Middle frontal gyrus (tissue), 1 donor: ENCODE measurements at regions not wholly inside any gene's neighbourhood (a gene's known extent, or its start where the extent isn't known, plus 50 kb on each side); places are given as distances from the start of the nearest gene placed in this dataset.
A peak's percentile ranks its signal among the peaks of the same experiment; 100 is the strongest.

Source experiments
- DNase-seq: peaks from one replicate; pipeline ENCODE4 v3.0.0-alpha.2; 2015; ENCODE audit warnings: low spot score; ENCODE audit errors: extremely low spot score

DNA sequence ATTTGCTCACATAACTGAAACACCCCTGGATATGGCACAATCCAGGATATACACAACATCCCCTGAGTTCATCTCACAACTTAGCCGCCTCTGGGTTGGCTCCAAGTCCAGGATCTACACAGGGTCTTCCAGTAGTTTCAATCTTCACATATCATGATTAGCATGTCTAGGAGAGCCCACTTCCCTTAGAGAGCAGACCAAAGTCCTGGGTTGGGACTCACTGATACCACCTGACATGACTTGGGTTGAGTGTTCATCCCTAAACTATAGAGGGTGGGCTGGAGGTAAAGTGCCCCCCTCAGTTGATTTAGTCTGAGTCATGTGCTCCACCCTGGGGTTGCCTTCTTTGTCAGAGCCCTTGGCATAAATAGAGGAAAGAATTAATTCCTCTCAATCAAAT, 493.6 kb upstream of the PPP2R3A start:
- DNase-seq, result no peak

DNA sequence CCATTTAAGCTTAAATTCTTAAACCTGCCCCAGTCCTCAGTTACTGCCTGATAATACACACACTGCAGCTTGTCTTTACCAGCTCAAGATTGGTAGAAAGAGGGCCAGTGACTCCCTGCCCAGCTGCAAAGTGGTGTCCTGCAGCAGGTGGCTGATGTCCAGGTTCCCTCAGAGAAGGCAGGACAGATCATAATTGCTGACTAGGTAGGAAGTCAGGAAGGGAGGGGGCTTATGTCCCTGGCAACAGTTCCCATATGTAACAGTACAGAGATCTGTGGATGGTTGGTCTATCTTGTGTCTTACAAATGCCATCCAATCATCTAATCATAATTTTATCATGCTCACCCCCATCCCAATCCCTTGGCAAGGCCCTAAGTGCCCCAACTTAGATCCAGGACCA, 492.1 kb upstream of the PPP2R3A start:
- no peak for DNase-seq

DNA sequence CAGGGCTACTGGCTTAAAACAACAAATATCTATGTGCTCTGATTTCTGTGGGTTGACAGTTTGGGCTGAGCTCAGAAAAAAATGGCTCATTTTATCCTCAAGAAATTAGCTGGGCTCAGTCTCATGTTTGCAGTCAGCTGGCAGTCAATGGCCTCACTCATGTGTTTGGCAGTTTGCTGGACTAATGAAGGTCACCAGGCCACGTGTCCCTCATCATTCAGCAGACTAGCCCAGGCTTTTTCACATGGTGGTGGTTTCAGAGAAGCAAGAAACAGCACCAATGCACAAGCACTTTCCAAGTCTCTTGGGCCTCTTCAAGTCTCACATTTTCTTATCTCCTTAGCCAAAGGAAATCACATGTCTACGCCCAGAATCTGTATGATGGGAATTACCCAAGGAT, 478.3 kb upstream of the PPP2R3A start:
- DNase-seq, result no peak

DNA sequence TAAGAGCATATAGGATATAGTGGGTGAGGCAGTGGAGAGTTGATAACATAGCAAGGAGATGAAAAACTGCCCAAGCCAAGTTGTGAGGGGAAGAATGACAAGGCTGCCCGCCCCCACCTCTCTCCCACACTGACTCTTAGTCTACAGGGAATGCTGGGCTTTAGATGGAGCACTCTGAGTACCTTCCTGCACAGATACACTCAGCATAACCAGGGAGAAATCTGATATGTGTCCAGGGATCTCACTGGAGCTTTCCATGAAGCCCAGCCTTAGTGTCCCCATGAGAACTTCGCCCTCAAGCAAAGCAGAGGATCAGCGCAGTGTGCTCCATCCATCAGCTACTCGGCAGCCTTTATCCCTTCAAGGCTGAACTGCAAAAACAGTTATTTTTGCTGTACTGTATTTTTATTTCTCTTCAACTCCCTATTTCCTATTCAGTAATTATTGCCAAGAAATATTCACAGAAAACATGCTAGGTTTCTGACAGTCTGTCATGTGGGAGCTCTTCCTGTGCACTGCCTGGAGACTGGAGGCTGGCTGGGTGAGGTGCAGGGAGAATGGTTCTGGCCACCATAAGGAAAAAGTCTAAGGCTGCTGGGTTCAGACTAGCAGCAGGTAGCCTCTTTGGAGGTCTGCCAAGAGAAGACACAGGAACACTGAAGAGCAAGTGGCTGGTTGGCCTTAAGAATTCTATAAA, 475.2 kb upstream of the PPP2R3A start:
- no peak for DNase-seq

DNA sequence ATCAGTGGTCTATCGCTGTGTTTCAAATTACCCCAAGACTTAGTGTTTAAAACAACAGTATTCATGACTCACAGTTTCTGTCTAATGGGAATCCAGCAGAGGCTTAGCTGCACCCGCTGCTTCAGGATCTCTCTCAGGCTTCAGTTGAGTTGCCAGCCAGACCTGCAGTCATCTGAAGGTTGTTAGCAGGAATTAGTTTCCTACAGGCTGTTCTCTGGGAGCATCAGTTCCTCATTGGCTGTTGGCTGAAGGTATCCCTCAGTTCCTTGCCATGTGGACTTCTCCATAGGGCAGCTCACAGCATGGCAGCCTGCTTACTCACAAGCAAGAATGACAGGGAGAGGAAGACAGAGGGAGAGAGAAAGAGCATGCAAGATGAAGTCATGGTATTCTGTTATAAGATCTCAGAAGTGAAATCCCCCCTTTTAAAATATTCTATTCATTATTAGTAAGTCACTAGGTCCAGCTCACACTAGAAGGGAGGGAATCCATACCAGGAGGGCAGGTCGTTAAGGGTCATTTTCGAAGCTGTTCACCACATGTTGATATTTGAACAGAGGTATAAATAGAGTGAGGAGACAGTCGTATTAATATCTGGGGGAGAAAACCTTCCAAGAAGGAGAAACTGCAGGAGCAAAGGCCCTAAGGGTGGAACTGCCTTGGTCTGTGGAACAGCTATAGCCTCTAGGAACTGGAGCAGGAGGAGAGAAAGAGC, 473.9 kb upstream of the PPP2R3A start:
- DNase-seq, result no peak

DNA sequence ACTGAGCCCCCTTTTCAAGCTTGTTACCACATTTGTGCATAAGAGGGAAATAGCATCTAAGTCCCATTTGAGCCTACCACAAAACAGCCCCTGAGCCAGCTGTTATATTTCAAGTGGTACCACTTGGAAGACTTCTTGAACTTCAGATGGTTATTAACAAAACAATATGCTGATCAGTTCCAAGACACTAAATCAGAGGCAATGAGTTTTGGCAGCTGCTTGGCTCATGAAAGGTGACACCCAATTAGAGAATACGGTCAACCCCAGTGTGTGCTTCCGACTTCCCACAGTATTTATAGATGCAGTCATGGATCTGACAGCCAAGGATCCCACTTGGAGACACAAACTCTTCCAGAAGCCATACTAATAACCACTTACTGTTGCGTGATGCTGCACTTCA, 469.6 kb upstream of the PPP2R3A start:
- no peak for DNase-seq

DNA sequence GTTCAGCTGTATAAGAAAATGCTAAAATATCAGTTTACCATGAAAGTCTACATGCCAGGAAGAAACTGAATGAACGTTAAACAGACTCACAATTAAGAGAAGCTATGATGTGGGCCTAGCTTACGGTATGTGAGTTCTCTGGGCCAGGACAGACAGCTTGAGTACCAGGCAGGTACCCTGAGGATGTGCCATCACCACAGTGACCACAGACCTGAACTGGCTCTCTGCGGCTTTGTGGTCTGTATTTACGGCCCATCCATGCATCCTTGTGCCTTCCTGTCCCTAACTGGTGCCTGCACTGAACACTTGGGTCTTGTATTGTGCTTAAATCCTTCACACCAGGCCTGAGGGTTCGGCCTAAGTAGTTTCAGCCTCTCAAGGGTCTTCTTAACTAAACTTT, 467.5 kb upstream of the PPP2R3A start:
- DNase-seq, result no peak

DNA sequence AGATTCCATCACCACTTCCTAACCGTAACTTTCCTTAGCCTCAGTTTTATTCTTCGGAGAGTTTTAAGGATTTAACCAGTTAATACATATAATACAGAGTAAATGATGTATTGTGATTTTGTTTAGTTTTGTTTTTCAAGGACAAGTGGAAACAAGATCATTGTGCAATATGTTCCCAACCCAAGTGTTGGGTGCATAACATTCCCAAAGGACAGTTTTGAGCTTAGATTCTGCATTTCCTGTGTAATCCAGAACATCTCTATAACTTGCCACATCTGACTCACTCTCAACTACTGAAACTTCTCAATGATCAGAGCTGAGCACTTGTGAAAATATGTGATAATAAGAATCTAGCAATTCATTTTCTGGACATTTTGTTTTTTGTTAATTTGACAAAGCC, 466.1 kb upstream of the PPP2R3A start:
- DNase-seq, result no peak

DNA sequence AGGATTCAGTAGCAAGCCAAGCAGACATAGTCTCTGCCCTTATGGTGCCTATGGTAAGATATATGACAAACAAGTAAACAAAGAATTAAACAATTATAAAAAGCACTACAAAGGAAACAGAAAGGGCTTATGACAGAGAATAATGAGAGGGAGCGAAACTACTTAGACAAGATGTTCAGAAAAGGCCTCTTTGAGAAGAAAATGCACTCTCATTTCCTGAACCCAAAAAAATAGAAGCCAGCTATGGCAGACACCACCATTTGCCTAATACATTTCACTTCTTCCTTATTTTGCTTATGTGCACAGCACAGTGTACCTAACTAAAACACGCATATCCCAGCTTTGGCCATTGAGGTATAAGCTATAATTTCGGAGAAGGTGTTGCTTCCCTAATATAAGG, 465.5 kb upstream of the PPP2R3A start:
- DNase-seq, result no peak

DNA sequence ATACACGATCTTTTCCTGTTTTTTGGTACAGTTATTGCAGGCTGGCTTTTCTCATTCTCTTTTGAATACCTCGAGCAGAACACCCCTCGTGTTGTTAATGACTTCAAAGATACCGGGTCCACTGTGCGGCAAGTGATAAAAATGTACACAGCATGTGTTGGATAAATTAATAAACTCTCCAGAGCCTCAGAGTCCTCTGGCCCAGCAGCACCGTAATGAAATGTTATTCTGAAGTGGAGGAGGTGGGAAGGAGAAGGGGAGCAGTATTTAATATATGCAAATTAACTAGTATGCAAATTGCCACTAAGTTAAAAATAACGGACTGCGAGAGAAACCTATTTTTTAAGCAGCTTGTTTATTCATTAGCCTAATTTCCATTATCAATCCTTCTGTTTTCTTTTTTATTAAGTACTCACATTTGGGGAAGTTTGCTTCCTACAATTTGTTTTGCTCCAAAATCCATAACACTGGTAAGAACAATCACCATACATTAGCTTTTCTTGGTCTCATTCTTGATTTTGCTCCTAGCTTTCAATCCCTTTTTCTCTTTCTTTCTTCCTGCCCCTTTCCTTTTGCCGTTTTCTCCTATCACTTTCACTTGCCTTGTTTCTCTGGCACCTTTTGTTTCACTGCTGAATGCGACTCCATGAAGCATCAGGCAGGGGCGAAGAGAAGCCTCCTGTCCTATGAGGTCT, 462.3 kb upstream of the PPP2R3A start:
- DNase-seq, result no peak

DNA sequence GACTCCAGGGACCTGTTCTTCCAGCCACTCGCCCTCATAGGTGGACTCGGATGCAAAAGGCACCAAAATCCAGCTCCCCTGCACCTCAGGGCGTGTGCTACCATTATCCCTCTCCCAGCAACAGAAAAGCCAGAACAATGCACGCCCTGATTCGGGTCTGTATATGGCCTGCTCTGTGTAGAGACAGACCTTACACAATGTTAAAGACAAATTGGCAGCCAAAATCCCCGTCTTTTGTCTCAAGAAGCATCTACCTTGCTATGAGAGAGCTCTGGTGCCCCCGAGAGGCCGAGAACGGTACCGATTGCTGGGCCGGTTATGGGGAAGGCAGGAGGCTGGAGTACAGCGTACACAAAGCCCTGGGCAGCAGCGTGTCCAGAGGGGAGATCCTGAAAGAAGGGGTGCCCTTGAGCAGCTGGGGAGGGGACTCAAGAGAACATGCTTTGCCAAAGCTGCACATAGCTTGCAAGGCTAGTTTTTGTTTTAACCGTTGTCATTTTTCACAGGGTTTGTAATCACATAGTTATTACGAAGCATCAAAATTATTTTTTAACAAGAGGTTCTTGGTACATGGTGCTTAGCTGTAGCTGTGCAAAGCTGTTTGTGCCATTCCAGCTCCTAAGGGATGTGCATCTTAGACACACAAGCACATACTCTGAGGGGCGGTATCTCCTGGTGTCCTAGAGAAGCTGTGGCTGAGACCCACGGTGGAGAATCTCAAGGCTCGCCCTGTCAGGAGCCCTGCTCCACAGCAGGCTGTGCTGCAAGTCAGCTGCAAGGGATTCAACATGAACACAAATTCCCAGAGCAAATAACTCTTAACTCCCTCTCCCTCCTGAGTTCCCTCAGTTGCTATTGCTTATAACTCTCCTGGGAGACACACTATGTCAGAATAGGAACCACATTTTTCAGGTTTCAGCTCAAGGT, 461.5 kb upstream of the PPP2R3A start:
- peak; percentile 60 for DNase-seq

DNA sequence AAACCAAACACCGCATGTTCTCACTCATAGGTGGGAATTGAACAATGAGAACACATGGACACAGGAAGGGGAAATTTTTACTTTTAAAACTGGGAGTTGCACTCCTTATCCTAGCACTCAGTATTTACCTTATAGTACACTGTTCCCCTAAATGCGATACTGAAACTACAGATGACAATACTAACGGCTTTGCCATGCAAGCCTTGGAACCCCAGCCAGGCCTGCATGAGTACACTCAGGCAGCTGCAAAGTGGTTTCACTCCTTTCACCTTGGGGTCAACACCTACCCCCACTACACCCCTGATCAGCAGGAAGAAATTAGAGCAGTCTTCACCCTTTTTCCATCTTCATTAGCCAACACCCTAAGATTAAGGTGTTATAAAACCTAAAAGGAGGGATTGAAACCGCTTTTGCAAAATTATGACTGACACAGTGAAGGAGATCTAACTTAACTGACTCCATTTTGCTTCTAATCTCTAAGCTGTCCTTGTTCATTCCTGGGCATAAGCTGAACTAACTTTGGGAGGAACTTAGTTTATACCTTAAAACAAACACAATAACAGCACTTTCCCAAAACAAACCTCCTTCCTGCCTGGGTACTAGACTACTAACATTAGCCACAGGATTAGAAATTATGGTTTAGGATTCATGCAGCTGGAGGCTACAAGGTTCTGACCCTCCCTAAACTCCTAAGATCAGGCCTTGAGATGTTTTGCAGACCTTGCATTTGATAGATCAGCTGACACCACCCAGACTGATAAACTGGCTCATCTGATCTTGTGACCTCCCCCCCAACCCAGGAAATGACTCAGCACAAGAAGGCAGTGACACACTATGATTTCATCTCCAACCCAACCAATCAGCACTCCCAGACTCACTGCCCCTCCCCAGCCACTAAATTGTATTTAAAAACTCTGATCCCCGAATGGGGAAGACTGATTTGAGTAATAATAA, 452.1 kb upstream of the PPP2R3A start:
- DNase-seq, result no peak

DNA sequence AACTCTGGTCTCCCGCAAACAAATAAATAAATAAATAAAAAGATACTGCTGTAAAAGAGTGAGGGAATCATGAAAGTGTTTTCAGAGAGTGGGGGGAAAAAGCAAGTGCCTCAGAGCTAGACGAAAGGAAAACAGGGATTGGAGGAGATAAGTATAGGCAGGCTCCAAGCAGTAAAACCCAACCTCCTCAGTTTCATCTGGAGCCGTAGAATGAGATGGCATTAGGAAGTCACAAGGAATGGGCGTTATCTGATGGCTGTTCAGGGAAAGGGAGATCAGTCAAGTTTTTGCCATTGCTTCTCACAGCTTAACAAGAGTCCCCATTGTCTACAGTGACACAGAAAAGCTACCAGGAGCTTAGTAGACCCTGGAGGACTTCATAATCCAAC, 451.5 kb upstream of the PPP2R3A start:
- no peak for DNase-seq

DNA sequence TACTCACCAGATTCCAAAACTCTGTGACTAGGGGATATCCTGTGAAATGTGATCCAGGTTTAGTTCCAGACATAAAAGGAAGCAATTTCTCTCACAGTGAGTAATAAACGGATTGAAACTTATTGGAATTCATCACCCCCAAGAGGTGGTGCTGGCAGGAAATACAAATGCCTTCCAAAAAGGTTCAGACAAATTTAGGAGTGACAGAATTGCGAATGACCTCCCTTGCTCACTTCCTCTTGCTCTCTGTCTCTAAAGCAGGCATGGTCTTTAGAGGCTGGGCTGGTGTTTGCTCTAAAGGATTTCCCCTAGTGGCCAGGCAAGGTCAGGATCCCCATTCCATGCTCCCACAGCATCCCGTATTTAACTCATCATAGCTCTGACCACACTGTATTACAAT, 449.4 kb upstream of the PPP2R3A start:
- no peak for DNase-seq

DNA sequence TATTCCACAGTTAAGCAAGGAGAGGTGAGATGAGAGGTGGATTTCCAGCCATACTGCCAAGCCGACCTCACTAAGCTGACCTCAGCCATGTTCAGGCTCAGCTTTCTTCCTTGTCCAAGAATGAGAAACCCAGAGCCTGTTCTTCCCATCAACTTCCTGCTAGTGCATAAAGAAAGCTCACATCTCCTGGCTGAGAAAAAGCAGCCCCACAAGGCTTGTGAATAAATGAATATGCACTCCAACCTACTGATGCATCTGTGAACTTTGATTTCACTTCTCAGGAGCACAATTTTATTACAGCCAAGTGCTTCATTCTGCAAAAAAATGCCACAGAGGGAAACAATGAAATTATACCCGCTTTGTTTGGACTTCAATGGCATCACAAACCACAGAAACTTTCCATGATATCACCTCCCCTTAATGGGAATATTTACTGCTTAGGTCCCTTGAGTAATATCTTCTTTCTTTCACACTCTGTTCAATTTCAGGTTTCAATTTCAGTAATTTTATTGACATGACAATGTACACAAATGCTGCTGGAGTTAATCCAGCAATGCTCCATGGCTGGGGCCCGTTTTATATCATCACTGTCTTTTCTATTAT, 437.0 kb upstream of the PPP2R3A start:
- no peak for DNase-seq

DNA sequence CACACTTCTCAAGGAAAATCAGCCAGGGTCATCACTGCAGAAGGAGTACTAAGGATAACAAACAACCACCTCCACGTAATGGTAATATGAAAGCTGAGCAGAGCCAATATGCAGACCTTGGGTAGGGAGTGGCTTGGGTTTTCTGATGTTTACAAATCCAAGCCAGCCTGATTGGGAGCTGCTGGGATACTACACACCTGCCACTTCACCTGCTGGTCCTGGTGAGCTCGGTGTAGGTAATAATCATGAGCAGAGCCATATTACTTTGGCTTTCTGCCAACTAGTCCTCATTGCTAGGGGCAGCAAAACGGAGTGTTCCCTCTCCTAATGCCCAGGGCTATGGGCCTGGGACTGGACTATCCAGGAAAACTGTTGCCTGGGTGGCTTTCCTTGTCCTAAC, 433.5 kb upstream of the PPP2R3A start:
- no peak for DNase-seq

DNA sequence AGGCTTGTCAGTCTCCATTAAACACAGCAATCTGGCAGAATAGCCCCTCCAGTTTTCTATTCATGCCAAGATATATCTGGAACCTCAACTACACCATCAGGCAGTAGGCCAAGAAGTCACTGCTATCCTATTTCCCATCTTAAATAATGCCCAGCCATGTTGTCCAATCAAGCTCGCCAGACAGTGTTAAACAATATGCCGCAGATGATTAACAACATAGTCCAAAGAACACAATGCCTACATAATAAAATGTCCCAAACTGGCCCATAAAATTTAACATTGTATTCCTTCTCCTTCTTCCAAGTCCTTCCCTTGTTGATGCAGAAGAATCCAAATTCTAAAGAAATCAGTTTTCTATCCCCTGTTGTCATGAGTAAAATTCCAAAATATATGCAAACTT, 427.4 kb upstream of the PPP2R3A start:
- no peak for DNase-seq

DNA sequence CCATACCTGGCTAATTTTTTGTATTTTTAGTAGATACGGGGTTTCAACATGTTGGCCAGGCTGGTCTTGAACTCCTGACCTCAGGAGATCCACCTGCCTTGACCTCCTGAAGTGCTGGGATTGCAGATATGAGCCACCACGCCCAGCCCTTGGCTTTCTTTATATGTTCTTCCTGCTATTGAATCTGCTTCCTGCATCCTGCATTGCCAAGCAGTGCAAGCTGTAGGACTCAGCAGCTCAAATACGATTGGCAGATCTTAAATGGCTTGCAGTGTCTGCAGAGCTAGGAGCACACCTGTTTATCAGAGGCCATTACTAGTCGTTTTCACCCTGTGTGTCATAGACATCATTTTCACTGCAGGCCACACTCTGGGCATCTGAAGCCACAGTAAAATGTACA, 426.2 kb upstream of the PPP2R3A start:
- DNase-seq, result no peak

DNA sequence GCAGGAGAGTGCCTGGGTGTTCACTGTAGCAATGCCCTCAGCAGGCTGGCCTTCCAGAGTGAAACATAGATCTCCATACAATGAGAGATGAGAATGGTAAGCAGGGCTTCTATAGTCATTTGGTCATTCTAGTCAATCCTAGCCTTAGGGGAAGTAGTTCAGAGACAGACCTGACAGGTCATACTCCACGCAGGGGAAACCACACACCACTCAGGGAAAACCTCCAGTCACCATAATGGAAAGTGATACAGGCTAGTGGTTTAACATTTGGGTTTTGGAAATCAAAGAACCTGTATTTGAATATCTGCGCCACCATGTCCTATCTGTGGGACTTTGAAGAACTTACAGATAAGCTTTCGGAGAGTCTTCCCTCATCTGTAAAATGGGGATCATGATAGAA, 425.7 kb upstream of the PPP2R3A start:
- DNase-seq, result no peak

DNA sequence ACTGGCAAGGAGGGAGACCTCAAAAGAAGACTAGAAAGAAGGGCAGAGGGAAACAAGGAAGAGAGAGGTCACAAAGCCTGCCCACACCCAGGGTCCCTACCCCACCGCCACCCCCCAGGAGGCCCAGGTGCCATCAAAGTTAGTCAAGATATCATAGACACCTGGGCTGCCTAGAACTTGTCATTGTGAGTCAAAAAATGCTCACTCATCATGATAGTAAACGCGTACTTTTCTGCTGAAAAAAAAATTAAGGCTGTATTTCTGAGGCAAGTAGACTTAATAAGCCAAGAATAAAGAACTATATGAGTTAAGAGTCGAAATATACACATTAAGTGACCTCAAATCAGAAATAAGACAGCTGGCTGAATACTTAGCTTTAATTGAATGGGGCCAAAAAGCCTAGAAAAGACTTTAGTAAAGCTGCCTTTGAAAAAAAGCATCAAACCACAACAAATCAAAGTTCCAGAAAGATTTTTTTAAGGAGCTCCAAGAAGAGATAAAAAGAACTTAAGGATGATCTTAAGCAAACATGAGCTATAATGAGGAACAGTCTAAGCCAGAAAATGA, 415.5 kb upstream of the PPP2R3A start:
- DNase-seq, result no peak
